SK-N-MC (cell line): ENCODE measurements at regions not wholly inside any gene's neighbourhood (a gene's known extent, or its start where the extent isn't known, plus 50 kb on each side); places are given as distances from the start of the nearest gene placed in this dataset.

Experiments used
- DNase-seq: peaks from one replicate; pipeline ENCODE4 v3.0.0-alpha.2; 2011; ENCODE audit warnings: low read depth, low spot score
- H3K27ac ChIP-seq: fragments of 200-600 bp; sonication (generic); 2 replicates; pipeline ENCODE4 v1.5.1; 2016; ENCODE audit warnings: mixed run types
- H3K36me3 ChIP-seq: fragments of 200-600 bp; sonication (generic); 2 replicates; pipeline ENCODE4 v1.6.1; 2017; ENCODE audit warnings: antibody characterized with exemption, low read length, mixed read lengths; ENCODE audit not compliant: insufficient read depth
- H3K4me3 ChIP-seq: fragments of 200-600 bp; sonication (generic); 2 replicates; pipeline ENCODE4 v1.5.1; 2016
- H3K9ac ChIP-seq: fragments of 200-600 bp; sonication (generic); 2 replicates; pipeline ENCODE4 v1.8.0; 2017; ENCODE audit warnings: mixed run types, mixed read lengths; ENCODE audit not compliant: insufficient read length
- H3K9me3 ChIP-seq: fragments of 200-600 bp; sonication (generic); 2 replicates; pipeline ENCODE4 v1.6.1; 2017; ENCODE audit warnings: low read depth, mild to moderate bottlenecking, antibody characterized with exemption, low read length, moderate library complexity, mixed read lengths
- EZH2 ChIP-seq: fragments of 200-600 bp; sonication (generic); IDR thresholded peaks from one replicate; pipeline ENCODE4 v1.6.1; 2017; ENCODE audit warnings: antibody characterized with exemption
- FOXP2 ChIP-seq: optimal IDR thresholded peaks from 2 replicates; pipeline ENCODE3; 2011; ENCODE audit warnings: mild to moderate bottlenecking, moderate library complexity; ENCODE audit not compliant: insufficient read depth; ENCODE audit errors: extremely low read length, control extremely low read depth
- POLR2AphosphoS5 ChIP-seq: IDR thresholded peaks from 2 replicates; pipeline ENCODE4 v1.6.1; 2012; ENCODE audit warnings: mild to moderate bottlenecking, low read depth, low read length, borderline replicate concordance

DNA sequence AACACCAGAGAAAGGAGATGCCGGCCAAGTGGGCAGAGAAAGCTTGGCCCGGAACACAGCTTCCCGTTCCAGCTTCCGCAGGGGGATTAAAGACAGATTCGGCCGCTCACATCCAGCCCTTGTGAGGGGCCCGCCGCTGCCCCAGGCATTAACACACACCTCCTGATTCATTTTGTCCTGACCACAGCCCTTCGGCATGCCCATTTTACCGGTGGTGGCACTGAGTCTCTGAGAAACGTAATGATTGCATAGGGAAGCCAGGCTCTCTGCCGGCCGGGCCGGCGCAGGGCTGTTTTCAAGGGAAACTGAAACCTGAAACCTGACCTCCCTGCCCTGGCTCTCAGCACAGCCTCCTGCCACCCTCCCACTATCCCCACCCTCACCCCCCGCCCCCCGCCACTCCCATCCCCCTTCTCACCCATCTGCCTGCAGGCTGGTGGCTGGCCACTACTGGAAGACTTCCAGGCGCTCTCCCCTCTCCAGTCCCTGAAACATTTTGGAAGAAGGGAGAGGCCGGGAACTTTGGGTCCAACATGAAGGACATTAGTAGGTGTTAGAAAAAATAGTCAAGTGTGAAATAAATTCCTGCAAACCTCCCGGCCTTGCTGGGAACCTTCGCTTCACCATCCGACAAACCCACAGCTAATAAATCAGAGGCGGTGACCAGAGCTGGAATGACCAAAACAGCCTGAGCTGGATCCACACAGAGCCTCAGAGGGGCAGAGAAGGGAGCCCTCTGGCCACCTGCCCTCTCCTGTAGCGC is 83.5 kb upstream of the CUX1 start:
- Histone ChIP-seq H3K36me3 (no peaks in the 10 kb centered on the region), H3K9ac (no peak overlapping the region), H3K4me3 (no peak overlapping the region), H3K9me3 (no peaks in the 10 kb centered on the region), H3K27ac (no peak overlapping the region)
- DNase-seq: no peak
- TF ChIP-seq EZH2 (no peak), FOXP2 (no peak), POLR2AphosphoS5 (no peak)

DNA sequence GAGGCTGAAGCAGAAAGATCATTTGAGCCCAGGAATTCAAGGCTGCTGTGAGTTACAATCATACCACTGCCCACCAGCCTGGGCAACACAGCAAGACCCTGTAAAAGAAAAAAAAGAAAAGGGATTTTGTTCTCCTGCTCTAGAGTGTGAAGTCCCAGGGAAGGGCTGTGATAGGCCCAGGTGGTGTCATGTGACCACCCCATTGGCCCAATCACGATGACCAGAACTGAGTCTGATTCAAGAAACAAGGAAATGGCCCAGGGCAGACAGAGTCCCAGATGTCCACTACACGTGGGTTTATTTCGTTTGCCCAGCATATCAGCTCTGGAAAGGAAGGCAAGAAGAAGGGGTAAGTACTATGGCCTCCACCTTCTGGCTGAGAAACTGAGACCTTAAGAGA is 81.3 kb upstream of the CUX1 start:
- no peak for TF ChIP-seq FOXP2
- TF ChIP-seq EZH2: no peak
- TF ChIP-seq POLR2AphosphoS5: no peak
- no peak for DNase-seq
- H3K4me3 ChIP-seq: no peak overlapping the region
- H3K9me3 ChIP-seq: no peaks in the 10 kb centered on the region
- no peak overlapping the region for H3K27ac ChIP-seq
- H3K9ac ChIP-seq: no peak overlapping the region
- no peaks in the 10 kb centered on the region for H3K36me3 ChIP-seq

DNA sequence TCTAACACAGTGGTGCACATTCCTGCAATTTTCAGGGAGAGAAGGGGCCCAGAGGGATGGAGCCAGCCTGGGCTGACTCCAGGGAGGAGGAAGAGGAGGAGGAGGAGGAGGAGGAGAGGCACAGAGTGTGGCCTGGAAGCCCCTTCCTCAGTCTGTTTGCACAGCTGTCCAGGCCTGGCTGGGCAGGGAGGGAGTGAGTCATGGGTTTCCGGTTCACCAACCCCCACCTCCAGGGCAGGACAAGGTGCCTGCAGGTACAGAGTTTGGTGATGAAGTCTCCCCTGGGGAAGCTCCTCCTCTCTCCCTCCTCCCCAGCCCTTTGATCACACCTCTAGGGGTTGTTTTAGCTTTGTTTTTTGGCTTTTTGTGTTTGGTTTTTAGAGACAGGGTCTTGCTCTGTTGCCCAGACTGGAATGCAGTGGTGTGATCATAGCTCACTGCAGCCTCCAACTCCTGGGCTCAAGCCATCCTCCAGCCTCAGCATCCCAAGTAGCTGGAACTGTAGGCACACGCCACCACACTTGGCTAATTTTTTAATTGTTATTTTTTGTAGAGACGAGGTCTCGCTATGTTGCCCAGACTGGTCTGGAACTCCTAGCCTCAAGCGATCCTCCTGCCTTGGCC is 77.5 kb upstream of the CUX1 start:
- H3K9ac ChIP-seq: no peak overlapping the region
- no peak overlapping the region for H3K4me3 ChIP-seq
- H3K36me3 ChIP-seq: no peaks in the 10 kb centered on the region
- no peak overlapping the region for H3K27ac ChIP-seq
- TF ChIP-seq FOXP2: no peak
- TF ChIP-seq EZH2: no peak
- no peak for TF ChIP-seq POLR2AphosphoS5
- no peaks in the 10 kb centered on the region for H3K9me3 ChIP-seq
- DNase-seq: no peak

DNA sequence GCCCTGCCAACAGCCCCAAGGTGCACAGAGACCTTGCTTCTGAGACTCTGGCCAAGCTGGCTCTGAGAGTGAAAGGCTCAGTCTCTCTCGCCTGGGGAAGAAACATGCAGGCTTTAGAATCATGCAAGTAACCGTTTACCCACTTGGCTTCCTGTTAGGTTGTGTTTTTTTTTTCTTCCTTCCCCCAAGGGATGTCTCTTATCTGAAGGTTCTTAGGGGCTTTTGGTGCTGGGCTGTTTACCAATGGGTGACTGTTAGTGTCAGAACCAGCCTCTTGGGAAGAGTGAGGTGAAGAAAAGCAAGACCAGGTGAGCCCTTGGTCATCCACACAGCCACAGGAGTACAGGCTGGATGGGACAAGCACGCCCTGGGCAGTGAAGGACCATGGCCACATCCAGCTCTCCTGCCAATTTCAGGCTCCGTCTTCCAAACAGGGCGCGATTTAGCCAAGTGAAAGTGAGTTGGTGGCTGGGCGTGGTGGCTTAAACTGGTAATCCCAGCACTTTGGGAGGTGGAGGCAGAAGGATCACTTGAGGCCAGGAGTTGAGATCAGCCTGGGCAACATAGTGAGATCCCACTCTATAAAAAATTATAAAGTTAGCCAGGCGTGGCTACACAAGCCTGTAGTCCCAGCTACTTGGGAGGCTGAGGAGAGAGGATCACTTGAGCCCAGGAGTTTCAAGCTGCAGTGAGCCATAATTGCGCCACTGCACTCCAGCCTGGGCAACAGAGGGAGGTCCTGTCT is 76.3 kb upstream of the CUX1 start:
- H3K9me3 ChIP-seq: no peaks in the 10 kb centered on the region
- no peak overlapping the region for H3K9ac ChIP-seq
- no peaks in the 10 kb centered on the region for H3K36me3 ChIP-seq
- no peak for DNase-seq
- TF ChIP-seq FOXP2 (no peak), EZH2 (no peak), POLR2AphosphoS5 (no peak)
- no peak overlapping the region for H3K4me3 ChIP-seq
- H3K27ac ChIP-seq: no peak overlapping the region

DNA sequence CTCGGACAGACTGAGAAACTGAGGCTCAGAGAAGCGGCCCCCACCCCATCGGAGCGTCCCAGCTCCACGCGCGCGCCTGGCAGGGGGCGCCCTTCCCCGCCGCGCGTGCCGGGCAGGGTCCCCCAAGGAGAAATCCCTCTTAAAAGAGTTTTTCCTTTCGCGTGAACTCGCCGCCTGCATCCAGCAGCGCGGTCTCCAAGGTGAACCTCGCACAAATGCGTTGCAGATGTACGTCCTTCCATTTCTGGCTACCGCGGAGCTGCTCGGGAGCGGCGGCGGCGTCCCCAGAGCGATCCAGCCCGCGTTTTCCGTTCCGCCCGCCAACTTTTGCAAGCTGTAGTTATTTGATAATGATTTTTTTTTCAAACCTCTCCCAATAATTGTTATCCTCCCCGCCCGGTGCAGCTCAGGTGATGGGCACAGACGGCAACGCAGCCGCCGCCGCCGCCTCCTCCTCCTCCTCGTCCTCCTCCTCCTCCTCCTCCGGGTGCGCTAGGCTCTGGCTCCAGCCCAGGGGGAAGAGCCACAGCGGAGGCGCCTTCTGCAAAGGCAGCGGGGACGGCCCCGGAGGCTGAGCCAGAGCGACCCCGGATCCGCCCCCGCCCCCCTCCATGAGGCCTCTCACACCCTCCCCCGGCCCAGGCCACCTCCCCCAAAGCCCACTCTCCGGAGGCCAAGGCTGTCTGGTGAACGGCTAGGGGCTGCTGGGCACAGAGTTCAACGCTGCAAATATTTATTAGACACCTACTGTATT is 74.0 kb upstream of the CUX1 start:
- Histone ChIP-seq H3K9ac (no peak overlapping the region), H3K36me3 (no peaks in the 10 kb centered on the region), H3K9me3 (no peaks in the 10 kb centered on the region), H3K4me3 (peak overlapping the region; percentile 84), H3K27ac (no peak overlapping the region)
- DNase-seq: peak; percentile 3
- no peak for TF ChIP-seq EZH2
- no peak for TF ChIP-seq POLR2AphosphoS5
- no peak for TF ChIP-seq FOXP2

DNA sequence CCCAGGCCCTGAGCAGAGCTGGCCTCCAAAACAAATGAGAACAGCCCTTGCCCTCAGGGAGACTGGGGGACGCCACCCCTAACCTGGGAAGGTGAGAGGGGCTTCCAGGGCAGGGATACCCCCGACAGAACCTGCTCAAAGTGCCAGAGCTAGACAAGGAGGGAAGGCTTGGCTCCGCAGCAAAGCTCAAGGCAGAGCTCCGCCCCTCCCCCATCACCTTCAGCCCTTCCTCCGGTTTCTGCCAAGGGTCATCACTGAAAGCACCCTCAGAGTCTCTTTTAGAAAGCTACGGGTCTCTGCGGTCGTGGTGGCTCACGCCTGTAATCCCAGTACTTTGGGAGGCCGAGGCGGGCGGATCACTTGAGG is 73.4 kb upstream of the CUX1 start:
- no peaks in the 10 kb centered on the region for H3K36me3 ChIP-seq
- H3K9ac ChIP-seq: no peak overlapping the region
- no peak overlapping the region for H3K27ac ChIP-seq
- H3K9me3 ChIP-seq: no peaks in the 10 kb centered on the region
- TF ChIP-seq EZH2: no peak
- no peak for TF ChIP-seq FOXP2
- TF ChIP-seq POLR2AphosphoS5: no peak
- H3K4me3 ChIP-seq: peak overlapping the region; percentile 84
- DNase-seq: no peak

DNA sequence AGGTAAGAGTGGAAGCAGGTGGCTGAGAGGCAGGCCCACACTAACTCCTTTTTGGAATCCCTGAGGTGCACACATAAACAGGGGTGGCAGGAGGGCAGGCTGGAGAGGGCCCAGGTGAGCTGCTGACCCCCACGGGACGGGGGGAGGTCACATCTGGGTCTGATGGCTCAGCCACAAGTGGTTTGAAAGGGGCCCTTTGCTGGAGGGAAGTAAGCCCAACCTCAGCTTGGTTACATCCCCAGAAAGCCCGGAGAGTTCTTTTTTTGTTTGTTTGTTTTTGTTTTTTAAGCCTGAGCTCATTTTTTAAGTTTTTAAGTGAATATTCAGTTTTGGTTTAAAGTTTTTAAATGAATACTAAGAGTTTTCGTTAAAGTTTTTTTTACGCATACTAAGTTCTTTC is 72.8 kb upstream of the CUX1 start:
- no peak for DNase-seq
- no peak overlapping the region for H3K9ac ChIP-seq
- TF ChIP-seq FOXP2 (no peak), EZH2 (no peak), POLR2AphosphoS5 (no peak)
- H3K9me3 ChIP-seq: no peaks in the 10 kb centered on the region
- H3K4me3 ChIP-seq: no peak overlapping the region
- no peak overlapping the region for H3K27ac ChIP-seq
- no peaks in the 10 kb centered on the region for H3K36me3 ChIP-seq

DNA sequence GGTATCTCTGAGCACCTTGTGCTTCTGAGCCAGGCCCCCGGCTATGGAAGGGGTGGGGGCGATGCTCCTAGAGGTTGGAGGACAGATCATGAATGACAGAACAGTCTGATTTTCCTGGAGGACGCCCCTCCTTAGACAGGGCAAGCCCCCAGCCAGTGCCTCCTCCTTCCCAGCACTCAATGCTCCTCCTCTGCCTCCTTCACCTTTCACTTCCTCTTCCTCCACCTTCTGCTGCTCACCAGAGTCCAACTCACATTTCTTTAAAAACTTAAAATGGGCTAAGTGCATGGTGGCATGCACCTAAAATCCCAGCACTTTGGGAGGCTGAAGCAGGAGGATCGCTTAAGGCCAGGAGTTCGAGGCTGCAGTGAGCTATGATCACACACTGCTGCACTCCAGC is 71.1 kb upstream of the CUX1 start:
- DNase-seq: no peak
- no peak overlapping the region for H3K27ac ChIP-seq
- no peaks in the 10 kb centered on the region for H3K36me3 ChIP-seq
- TF ChIP-seq POLR2AphosphoS5: no peak
- no peak for TF ChIP-seq EZH2
- no peak for TF ChIP-seq FOXP2
- no peak overlapping the region for H3K9ac ChIP-seq
- H3K4me3 ChIP-seq: no peak overlapping the region
- no peaks in the 10 kb centered on the region for H3K9me3 ChIP-seq
